ENCODE measurements at regions not wholly inside any gene's neighbourhood (a gene's known extent, or its start where the extent isn't known, plus 50 kb on each side); places are given as distances from the start of the nearest gene placed in this dataset.

GRCh38 chr13:83003185-83003584, 879.1 kb downstream of the SLITRK1 start (continued):
- TF ChIP-seq ZNF462 (CRISPR knock-in tag; IDR thresholded peaks at IDR 0.05) = no peak
- no peak for TF ChIP-seq JUNB (IDR thresholded peaks at IDR 0.05; ENCODE audit: unreplicated experiment)
- TF ChIP-seq ZNF114 (CRISPR knock-in tag; IDR thresholded peaks at IDR 0.05) = no peak
- TF ChIP-seq POLR2AphosphoS5 (IDR thresholded peaks at IDR 0.05; ENCODE audit: low read depth) = no peak

GRCh38 chr13:82993417-82993816, 888.9 kb downstream of the SLITRK1 start:
- no peaks in the 10 kb centered on the region for H3K27me3 Mint-ChIP-seq (ENCODE audit: insufficient read depth, low read depth, poor library complexity)
- H2AFZ ChIP-seq = peak overlapping the region; percentile 57; the same call in 1 of the 2 replicates
- peak; percentile 51; the same call in 2 of the 3 replicates for ATAC-seq
- TF ChIP-seq ZNF331 (CRISPR knock-in tag; IDR thresholded peaks at IDR 0.05; ENCODE audit: low read depth) (no peak), ZNF462 (CRISPR knock-in tag; IDR thresholded peaks at IDR 0.05) (no peak), POLR2AphosphoS5 (IDR thresholded peaks at IDR 0.05; ENCODE audit: low read depth) (no peak), ZNF114 (CRISPR knock-in tag; IDR thresholded peaks at IDR 0.05) (no peak), NANOG (IDR thresholded peaks at IDR 0.05; ENCODE audit: borderline replicate concordance) (no peak), STAT1 (IDR thresholded peaks at IDR 0.05; ENCODE audit: unreplicated experiment) (no peak), JUNB (IDR thresholded peaks at IDR 0.05; ENCODE audit: unreplicated experiment) (no peak), ETS1 (IDR thresholded peaks at IDR 0.05) (no peak), EZH2phosphoT487 (IDR thresholded peaks at IDR 0.05; ENCODE audit: unreplicated experiment) (no peak)

More at GRCh38 chr13:82993417-82993816, 888.9 kb downstream of the SLITRK1 start:
- H3K27ac ChIP-seq (ENCODE audit: low read depth) = no peak overlapping the region
- H3K4me3 ChIP-seq = no peak overlapping the region
- H3K36me3 ChIP-seq (ENCODE audit: insufficient read depth) = no peaks in the 10 kb centered on the region
- DNase-seq (ENCODE audit: low spot score) = no peak
- no peaks in the 10 kb centered on the region for H3K9me2 ChIP-seq (ENCODE audit: insufficient read depth)
- no peak overlapping the region for H3K4me3 Mint-ChIP-seq
- no peaks in the 10 kb centered on the region for H3K9me3 Mint-ChIP-seq
- H3K4me1 Mint-ChIP-seq = 0 out of 3 replicates have a peak, but pooled peaks cover 2% of the 10 kb centered on the region
- H3K4me2 ChIP-seq = no peak overlapping the region
- H3K4me1 ChIP-seq (ENCODE audit: insufficient read depth) = no peaks in the 10 kb centered on the region
- H3K36me3 Mint-ChIP-seq (ENCODE audit: low read depth) = no peaks in the 10 kb centered on the region
- H3K27me3 ChIP-seq (ENCODE audit: insufficient read depth) = no peaks in the 10 kb centered on the region
- no peaks in the 10 kb centered on the region for H3F3A ChIP-seq (replicated peaks; ENCODE audit: low read depth)
- H4K20me1 ChIP-seq (replicated peaks; ENCODE audit: insufficient read depth) = no peaks in the 10 kb centered on the region
- H3K27ac Mint-ChIP-seq = no peak overlapping the region; the same call in 1 of the 2 replicates
- H3K79me2 ChIP-seq (replicated peaks; ENCODE audit: insufficient read depth) = no peaks in the 10 kb centered on the region
